Kidney (tissue), 13 donors: ENCODE measurements at regions not wholly inside any gene's neighbourhood (a gene's known extent, or its start where the extent isn't known, plus 50 kb on each side); places are given as distances from the start of the nearest gene placed in this dataset.

Source experiments
- DNase-seq, 5 donors: peaks; one replicate each; pipeline ENCODE4 v3.0.0-alpha.2; 2013 to 2020
- FAIRE-seq: peaks from 2 replicates; lab custom pipeline; 2012; peaks lifted over from hg19 to GRCh38; lab: Jason Lieb, UNC
- H3K27ac ChIP-seq, 2 donors: one replicate each; pipeline ENCODE4 v1.7.0; 2013; ENCODE audit warnings: low read depth in 2 of 2, low read length in 2 of 2, inconsistent platforms in 1 of 2
- H3K27me3 ChIP-seq: one replicate; pipeline ENCODE4 v1.7.1; 2013; ENCODE audit warnings: low read length, inconsistent platforms; ENCODE audit not compliant: control insufficient read depth, insufficient read depth
- H3K36me3 ChIP-seq, 3 donors: one replicate each; pipeline versions ENCODE4 v1.7.0 to v1.7.1; 2013; ENCODE audit warnings: low read length in 3 of 3, control low read depth in 1 of 3, inconsistent platforms in 1 of 3; ENCODE audit not compliant: insufficient read depth in 3 of 3, control insufficient read depth in 2 of 3
- H3K4me1 ChIP-seq, 3 donors: one replicate each; pipeline versions ENCODE4 v1.7.0 to v1.7.1; 2013; ENCODE audit warnings: low read length in 3 of 3, inconsistent platforms in 1 of 3, low read depth in 1 of 3; ENCODE audit not compliant: control insufficient read depth in 2 of 3, insufficient read depth in 2 of 3
- H3K4me3 ChIP-seq, 3 donors: one replicate each; pipeline versions ENCODE4 v1.7.0 to v1.8.1; 2013; ENCODE audit warnings: low read length in 3 of 3, control low read depth in 1 of 3, inconsistent platforms in 1 of 3
- H3K9ac ChIP-seq, 3 donors: one replicate each; pipeline versions ENCODE4 v1.7.0 to v1.7.1; 2013; ENCODE audit warnings: low read length in 3 of 3, control low read depth in 1 of 3, inconsistent platforms in 1 of 3
- H3K9me3 ChIP-seq, 3 donors: one replicate each; pipeline versions ENCODE4 v1.7.0 to v1.7.1; 2013; ENCODE audit warnings: low read length in 3 of 3, control low read depth in 1 of 3, inconsistent platforms in 1 of 3; ENCODE audit not compliant: control insufficient read depth in 2 of 3, insufficient read depth in 1 of 3
- intact Hi-C: fragments of 100-400 bp; cut with DNase I; formaldehyde crosslinking; loops from one replicate; pipeline ENCODE4 v1.11.1; 2022
- TF ChIP-seq, protein P1 (sequence below): IDR thresholded peaks from 3 replicates; pipeline ENCODE4 v1.5.1; 2012; ENCODE audit warnings: mild to moderate bottlenecking, moderate library complexity, borderline replicate concordance; ENCODE audit not compliant: insufficient read depth; ENCODE audit errors: extremely low read depth
- donor health status: control.
- donor health status: control.
- donor health status: control.
- donor health status: control.
- donor health status: control.
- donor health status: DM: yes; HTN: yes; CAD: no.
- donor health status: Normal renal cell carcinoma (clear cell type).

DNA sequence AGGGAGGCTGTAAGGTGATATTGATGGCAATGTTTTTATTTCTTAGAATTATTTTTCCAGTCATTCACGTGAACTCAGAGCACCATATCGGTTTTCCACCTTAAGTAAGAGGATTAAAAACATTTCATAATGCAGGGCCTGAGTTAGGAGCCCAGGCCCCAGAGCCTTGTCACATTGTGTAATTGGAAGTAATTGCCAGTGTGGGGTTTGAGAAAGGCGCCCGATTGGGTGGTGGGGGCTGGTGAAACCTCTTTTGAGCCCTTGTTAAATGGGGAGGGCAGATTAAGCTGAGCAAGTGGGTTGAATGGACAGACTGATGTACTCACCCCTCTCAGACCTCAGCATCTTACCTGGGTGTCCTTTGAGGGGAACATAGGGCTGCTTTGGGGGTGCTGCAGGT lies 116.7 kb upstream of the PITX1 start:
- DNase-seq (no peak), FAIRE-seq (no peak)
- H3K9me3 ChIP-seq: no peaks in the 10 kb centered on the region
- no peak overlapping the region for H3K27ac ChIP-seq
- no peaks in the 10 kb centered on the region for H3K36me3 ChIP-seq
- H3K9ac ChIP-seq: no peak overlapping the region
- H3K27me3 ChIP-seq: no peaks in the 10 kb centered on the region
- intact Hi-C loops: no loop called here
- H3K4me3 ChIP-seq: no peak overlapping the region
- H3K4me1 ChIP-seq: no peaks in the 10 kb centered on the region
- TF ChIP-seq, protein P1, sequence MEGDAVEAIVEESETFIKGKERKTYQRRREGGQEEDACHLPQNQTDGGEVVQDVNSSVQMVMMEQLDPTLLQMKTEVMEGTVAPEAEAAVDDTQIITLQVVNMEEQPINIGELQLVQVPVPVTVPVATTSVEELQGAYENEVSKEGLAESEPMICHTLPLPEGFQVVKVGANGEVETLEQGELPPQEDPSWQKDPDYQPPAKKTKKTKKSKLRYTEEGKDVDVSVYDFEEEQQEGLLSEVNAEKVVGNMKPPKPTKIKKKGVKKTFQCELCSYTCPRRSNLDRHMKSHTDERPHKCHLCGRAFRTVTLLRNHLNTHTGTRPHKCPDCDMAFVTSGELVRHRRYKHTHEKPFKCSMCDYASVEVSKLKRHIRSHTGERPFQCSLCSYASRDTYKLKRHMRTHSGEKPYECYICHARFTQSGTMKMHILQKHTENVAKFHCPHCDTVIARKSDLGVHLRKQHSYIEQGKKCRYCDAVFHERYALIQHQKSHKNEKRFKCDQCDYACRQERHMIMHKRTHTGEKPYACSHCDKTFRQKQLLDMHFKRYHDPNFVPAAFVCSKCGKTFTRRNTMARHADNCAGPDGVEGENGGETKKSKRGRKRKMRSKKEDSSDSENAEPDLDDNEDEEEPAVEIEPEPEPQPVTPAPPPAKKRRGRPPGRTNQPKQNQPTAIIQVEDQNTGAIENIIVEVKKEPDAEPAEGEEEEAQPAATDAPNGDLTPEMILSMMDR: no peak

DNA sequence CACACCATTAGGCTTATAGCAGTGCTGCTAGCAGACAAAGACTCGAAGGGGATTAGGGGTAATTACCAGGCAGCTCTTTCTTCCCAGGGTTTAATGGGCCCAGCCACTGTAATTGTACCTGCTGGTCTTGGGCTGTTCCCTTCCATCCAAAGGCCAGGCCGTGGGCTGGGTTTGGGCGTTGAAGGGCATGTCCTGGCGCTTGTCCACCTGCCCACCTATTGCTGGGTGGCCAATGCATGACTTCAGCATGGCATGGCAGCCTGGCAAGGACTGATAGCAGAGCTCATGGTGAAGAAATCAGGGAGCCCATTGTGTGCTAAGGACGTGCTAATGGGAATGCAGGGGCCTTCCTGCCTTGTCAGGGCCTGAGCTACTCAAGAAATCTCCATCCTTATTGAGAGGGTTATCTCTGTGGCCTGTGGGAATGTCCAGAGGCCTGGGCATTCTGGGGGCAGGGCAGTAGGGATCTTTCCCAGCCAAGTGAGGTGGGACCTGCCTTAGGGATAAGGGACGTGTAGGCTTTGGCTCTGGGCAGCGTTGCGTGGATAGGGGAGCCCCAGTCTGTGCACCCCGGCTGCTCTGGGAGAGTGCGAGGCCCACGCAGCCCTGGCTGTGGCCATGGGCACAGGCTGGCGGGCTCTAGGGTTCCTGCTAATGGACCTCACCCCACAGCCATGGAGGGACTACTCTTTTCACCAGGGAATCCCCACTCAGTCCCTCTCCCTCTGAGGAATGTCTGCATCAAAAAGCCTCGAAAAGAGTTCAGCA lies 116.1 kb upstream of the PITX1 start:
- Histone ChIP-seq H3K36me3 (no peaks in the 10 kb centered on the region), H3K27ac (no peak overlapping the region), H3K9me3 (no peaks in the 10 kb centered on the region), H3K9ac (no peak overlapping the region), H3K4me1 (no peaks in the 10 kb centered on the region), H3K27me3 (no peaks in the 10 kb centered on the region), H3K4me3 (no peak overlapping the region)
- FAIRE-seq: no peak
- intact Hi-C loops: no loop called here
- TF ChIP-seq, protein P1: no peak
- DNase-seq: peak in 1 of 5 donors; percentile 7

DNA sequence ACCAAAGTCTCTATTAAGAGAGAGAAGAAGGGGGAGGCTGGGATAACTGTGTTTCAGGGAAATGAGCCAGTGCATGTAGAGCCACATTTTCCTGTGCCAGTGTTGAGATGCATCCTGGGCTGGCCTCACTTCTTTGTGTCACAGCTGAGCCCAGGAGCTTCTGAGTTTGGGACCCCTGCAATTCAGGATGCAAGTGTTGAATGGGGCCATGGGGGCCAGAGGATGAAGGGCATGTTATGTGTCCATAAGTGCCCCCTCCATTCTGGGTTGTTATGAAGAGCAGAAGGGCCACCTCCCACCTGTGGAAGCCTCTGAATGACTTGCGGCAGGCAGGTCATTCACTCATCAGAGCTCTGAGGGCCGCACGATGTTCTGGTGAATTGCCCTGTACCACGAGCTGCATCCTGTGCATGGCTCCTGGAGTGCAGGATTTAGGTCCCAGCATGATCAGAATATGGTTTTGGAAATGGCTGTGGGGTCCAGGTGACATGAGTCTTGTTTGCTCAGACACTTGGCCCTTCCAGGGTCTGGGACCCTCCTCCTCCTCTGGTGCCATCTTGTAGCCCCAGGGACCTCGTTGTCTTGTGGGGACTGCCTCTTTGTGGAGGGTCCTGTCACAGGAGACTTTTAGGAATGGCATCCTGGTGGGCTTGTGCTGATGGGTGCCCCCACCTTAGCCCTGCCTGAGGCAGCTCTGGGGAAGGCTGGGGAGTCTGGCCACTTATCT lies 115.4 kb upstream of the PITX1 start:
- Histone ChIP-seq H3K36me3 (no peaks in the 10 kb centered on the region), H3K9me3 (no peaks in the 10 kb centered on the region), H3K4me3 (no peak overlapping the region), H3K9ac (no peak overlapping the region), H3K27ac (no peak overlapping the region), H3K4me1 (no peaks in the 10 kb centered on the region), H3K27me3 (no peaks in the 10 kb centered on the region)
- FAIRE-seq (no peak), DNase-seq (no peak)
- intact Hi-C loops: no loop called here
- TF ChIP-seq, protein P1: no peak
